Kidney glomerular epithelial cell (primary cell): ENCODE measurements at regions not wholly inside any gene's neighbourhood (a gene's known extent, or its start where the extent isn't known, plus 50 kb on each side); places are given as distances from the start of the nearest gene placed in this dataset.
"Not testable (repeated sequence)": the region's sequence is repeated elsewhere in the genome, so short reads cannot be mapped to it uniquely, and the experiment has no call there.

Experiments
- DNase-seq: peaks from one replicate; lab custom pipeline; 2025; lab: John Stamatoyannopoulos, UW

- no peak for DNase-seq
These were observed 310.7 kb upstream of the NCAM1 start for GRCh38 chr11:112650527-112650926.

GRCh38 chr11:112651386-112651785 is 309.8 kb upstream of the NCAM1 start:
- no peak for DNase-seq

GRCh38 chr11:112652786-112653390 is 308.3 kb upstream of the NCAM1 start:
- DNase-seq, result no peak

GRCh38 chr11:112655371-112655770 is 305.8 kb upstream of the NCAM1 start:
- no peak for DNase-seq

- DNase-seq, result no peak
These were observed 304.3 kb upstream of the NCAM1 start for GRCh38 chr11:112656772-112657428.

GRCh38 chr11:112658431-112658878 is 302.8 kb upstream of the NCAM1 start:
- DNase-seq, result no peak

GRCh38 chr11:112661146-112661545 is 300.1 kb upstream of the NCAM1 start:
- DNase-seq, result no peak

- DNase-seq, result no peak
These were observed 299.6 kb upstream of the NCAM1 start for GRCh38 chr11:112661571-112661970.

- no peak for DNase-seq
These were observed 298.7 kb upstream of the NCAM1 start for GRCh38 chr11:112662554-112662953.

- DNase-seq, result no peak
These were observed 297.1 kb upstream of the NCAM1 start for GRCh38 chr11:112663947-112664634.

GRCh38 chr11:112665291-112665690 is 295.9 kb upstream of the NCAM1 start:
- no peak for DNase-seq

GRCh38 chr11:112666253-112666652 is 295.0 kb upstream of the NCAM1 start:
- DNase-seq, result no peak

- no peak for DNase-seq
These were observed 290.2 kb upstream of the NCAM1 start for GRCh38 chr11:112670806-112671570.

GRCh38 chr11:112673401-112673800 is 287.8 kb upstream of the NCAM1 start:
- DNase-seq, result not testable (repeated sequence)

GRCh38 chr11:112685111-112685510 is 276.1 kb upstream of the NCAM1 start:
- DNase-seq, result no peak

GRCh38 chr11:112689851-112690250 is 271.4 kb upstream of the NCAM1 start:
- no peak for DNase-seq

- DNase-seq, result no peak
These were observed 267.4 kb upstream of the NCAM1 start for GRCh38 chr11:112693781-112694180.

- DNase-seq, result no peak
These were observed 267.0 kb upstream of the NCAM1 start for GRCh38 chr11:112694245-112694644.

- no peak for DNase-seq
These were observed 266.4 kb upstream of the NCAM1 start for GRCh38 chr11:112694813-112695212.

- no peak for DNase-seq
These were observed 263.6 kb upstream of the NCAM1 start for GRCh38 chr11:112697391-112698178.

GRCh38 chr11:112705148-112705547 is 256.1 kb upstream of the NCAM1 start:
- DNase-seq, result no peak

- no peak for DNase-seq
These were observed 254.4 kb upstream of the NCAM1 start for GRCh38 chr11:112706863-112707262.
